Dermis blood vessel endothelial cell (primary cell): ENCODE measurements at regions not wholly inside any gene's neighbourhood (a gene's known extent, or its start where the extent isn't known, plus 50 kb on each side); places are given as distances from the start of the nearest gene placed in this dataset.
A peak's percentile ranks its signal among the peaks of the same experiment; 100 is the strongest.

Experiments used
- DNase-seq: peaks from one replicate; pipeline ENCODE4 v3.0.0; 2010

- DNase-seq: no peak
Measured at GRCh38 chr9:126225611-126226609, 100.7 kb upstream of the MVB12B start.

GRCh38 chr9:126226991-126227936 lies 99.4 kb upstream of the MVB12B start:
- DNase-seq: no peak

GRCh38 chr9:126228111-126228780 lies 98.4 kb upstream of the MVB12B start:
- DNase-seq: no peak

- peak; percentile 84 for DNase-seq
Measured at GRCh38 chr9:126228781-126229444, 97.7 kb upstream of the MVB12B start.

GRCh38 chr9:126229501-126229900 lies 97.1 kb upstream of the MVB12B start:
- no peak for DNase-seq

- no peak for DNase-seq
Measured at GRCh38 chr9:126230692-126231091, 95.9 kb upstream of the MVB12B start.

GRCh38 chr9:126232461-126232860 lies 94.2 kb upstream of the MVB12B start:
- DNase-seq: no peak

GRCh38 chr9:126233175-126233574 lies 93.5 kb upstream of the MVB12B start:
- DNase-seq: no peak

- DNase-seq: no peak
Measured at GRCh38 chr9:126233913-126234525, 92.6 kb upstream of the MVB12B start.

- no peak for DNase-seq
Measured at GRCh38 chr9:126234681-126235335, 91.8 kb upstream of the MVB12B start.

- DNase-seq: no peak
Measured at GRCh38 chr9:126235336-126236243, 91.0 kb upstream of the MVB12B start.

GRCh38 chr9:126236273-126236672 lies 90.4 kb upstream of the MVB12B start:
- no peak for DNase-seq

GRCh38 chr9:126238415-126238814 lies 88.2 kb upstream of the MVB12B start:
- no peak for DNase-seq

- no peak for DNase-seq
Measured at GRCh38 chr9:126239515-126239914, 87.1 kb upstream of the MVB12B start.

GRCh38 chr9:126240835-126241234 lies 85.8 kb upstream of the MVB12B start:
- no peak for DNase-seq

GRCh38 chr9:126248680-126249079 lies 77.9 kb upstream of the MVB12B start:
- DNase-seq: no peak

- DNase-seq: no peak
Measured at GRCh38 chr9:126261584-126262356, 64.9 kb upstream of the MVB12B start.

GRCh38 chr9:126262738-126263137 lies 63.9 kb upstream of the MVB12B start:
- no peak for DNase-seq

- DNase-seq: no peak
Measured at GRCh38 chr9:126270556-126270955, 56.1 kb upstream of the MVB12B start.
